ENCODE measurements at regions not wholly inside any gene's neighbourhood (a gene's known extent, or its start where the extent isn't known, plus 50 kb on each side); places are given as distances from the start of the nearest gene placed in this dataset.
"Not testable (repeated sequence)": the region's sequence is repeated elsewhere in the genome, so short reads cannot be mapped to it uniquely, and the experiment has no call there.

DNA sequence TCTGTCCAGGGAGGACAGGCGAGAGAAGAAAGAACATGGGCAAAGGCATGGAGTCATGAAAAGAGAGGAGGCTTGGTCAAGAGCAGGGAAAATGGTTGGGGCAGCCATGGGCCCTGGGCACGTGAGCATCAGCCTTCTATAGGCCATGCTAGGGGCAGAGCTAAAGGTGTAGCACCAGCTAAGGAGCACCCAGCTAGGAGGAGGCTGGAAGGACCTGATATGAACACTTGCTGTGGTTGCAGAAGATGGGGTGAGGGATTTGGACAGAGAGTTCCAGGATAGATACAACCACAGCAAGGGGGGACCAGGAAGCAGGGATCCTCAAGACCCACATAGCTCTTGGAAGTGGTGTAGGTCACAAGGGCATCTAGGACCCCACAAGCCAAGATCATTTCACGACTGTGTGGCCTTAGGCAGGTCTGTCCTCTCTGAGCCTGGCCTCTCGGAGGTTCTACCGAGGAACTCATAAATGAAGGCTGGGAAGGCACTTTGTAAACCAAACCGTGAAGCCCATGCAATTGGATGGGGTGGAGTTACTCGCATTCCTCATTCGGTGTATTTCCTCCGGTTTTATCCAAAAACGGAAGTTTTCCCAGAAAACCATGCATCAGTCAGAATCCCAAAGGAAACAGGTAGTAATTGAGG lies 74.0 kb upstream of the TOP1 start:
- H3K4me3 Mint-ChIP-seq, result no peak overlapping the region
- peaks cover 9% of the 10 kb centered on the region for H3K4me1 Mint-ChIP-seq
- no peak for ATAC-seq
- peaks cover 6% of the 10 kb centered on the region for H3K9me3 Mint-ChIP-seq
- no peaks in the 10 kb centered on the region for H3K36me3 Mint-ChIP-seq
- H3K27me3 Mint-ChIP-seq, result no peaks in the 10 kb centered on the region
- no peak overlapping the region for H3K27ac Mint-ChIP-seq

DNA sequence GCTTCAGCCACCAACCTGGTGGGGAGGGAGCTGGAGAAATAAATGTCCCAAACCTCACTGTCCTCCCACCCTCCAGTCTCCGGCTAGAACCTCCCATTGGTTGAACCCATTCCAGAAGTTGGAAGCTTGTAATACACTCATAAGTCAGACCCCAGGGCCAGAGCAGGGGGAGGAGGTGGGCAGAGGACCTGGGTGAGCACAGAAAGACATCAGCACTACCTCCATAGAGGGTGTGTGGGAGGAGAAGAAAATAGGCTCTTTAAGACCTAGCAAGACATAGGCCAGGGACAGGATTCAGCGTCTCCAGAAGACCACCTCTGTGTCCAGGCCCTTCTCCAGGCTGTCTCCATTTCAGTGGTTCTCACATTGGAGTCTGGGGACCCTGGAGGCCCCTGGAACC lies 73.3 kb upstream of the TOP1 start:
- Mint-ChIP-seq H3K9me3 (peaks cover 6% of the 10 kb centered on the region), H3K4me3 (no peak overlapping the region), H3K27ac (no peak overlapping the region), H3K27me3 (no peaks in the 10 kb centered on the region), H3K36me3 (no peaks in the 10 kb centered on the region), H3K4me1 (peaks cover 9% of the 10 kb centered on the region)
- no peak for ATAC-seq

DNA sequence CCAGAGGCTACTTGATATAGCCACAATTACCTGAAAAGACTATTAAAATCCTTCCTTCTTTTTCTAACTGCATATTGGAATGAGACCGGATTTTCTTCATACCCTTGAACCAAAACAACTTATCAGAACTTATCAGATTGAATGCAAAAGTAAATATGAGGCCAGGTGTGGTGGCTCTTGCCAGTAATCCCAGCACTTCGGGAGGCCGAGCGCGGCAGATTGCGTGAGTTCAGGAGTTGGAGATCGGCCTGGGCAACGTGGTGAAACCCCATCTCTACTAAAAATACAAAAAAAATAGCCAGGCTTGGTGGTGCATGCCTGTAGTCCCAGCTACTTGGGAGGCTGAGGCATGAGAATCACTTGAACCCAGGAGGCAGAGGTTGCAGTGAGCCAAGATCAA lies 72.8 kb upstream of the TOP1 start:
- not testable (repeated sequence) for H3K4me1 Mint-ChIP-seq, H3K36me3 Mint-ChIP-seq, H3K27ac Mint-ChIP-seq, H3K27me3 Mint-ChIP-seq, ATAC-seq, H3K4me3 Mint-ChIP-seq, H3K9me3 Mint-ChIP-seq

DNA sequence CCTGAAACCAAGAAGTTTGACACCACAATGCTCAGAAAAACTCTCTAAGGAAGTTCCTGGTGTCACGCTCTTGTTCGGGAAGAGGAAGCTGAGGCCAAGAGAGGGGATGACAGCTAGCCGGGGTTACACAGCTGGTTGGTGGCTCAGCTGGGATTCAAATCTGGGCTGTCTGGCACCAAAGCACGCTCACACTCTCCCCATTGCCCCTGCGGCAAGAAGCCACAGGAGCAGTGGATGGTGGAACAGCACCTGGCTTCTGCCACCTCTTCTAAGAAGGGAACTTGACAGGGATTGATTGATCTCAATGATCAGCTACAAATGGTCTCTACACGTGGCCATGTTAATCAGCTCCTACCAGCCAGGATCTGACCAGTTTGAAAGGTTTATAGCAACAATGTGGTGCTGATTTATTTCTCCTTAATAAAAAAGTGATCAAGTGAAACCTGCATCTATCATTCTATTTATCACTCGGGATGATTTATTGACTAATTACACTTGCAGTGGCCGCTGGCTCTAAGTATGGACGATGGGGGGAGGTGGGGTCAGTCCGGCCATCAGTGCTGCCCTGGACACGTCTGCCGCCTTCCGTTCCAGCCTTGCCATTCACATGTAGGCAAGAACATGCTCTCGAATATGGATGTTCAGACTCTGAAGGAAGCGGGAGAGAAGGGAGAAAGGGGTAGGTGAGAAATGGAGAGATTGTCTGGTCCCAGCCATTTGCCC lies 71.9 kb upstream of the TOP1 start:
- Mint-ChIP-seq H3K27ac (no peak overlapping the region), H3K36me3 (no peaks in the 10 kb centered on the region), H3K27me3 (no peaks in the 10 kb centered on the region), H3K4me1 (peaks cover 9% of the 10 kb centered on the region), H3K4me3 (no peak overlapping the region), H3K9me3 (peaks cover 6% of the 10 kb centered on the region)
- ATAC-seq, result peak; percentile 35

DNA sequence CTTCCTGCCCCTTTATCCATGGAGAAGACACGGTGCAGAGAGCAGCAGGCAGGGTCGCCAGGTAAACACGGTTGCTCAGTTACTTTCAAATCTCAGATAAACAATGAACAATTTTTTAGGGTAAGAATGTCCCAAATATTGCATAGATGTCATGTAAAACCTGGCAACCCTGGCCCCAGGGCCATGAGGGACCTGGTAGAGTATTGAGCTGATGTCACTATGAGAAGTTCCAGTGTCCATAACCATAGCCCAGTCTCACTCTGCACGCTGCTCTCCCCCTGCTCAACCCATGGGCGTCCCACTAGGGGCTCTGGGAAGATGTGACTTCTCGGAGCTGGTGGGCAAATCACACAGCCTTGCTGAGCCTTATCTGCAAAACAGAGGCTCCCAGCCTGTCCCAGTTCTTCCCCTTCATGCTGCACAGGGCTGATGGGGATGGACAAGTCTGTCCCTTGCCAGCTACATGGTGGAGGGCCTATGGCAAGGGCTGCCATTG lies 71.3 kb upstream of the TOP1 start:
- ATAC-seq, result no peak
- Mint-ChIP-seq H3K36me3 (no peaks in the 10 kb centered on the region), H3K27ac (no peak overlapping the region), H3K9me3 (peaks cover 6% of the 10 kb centered on the region), H3K27me3 (no peaks in the 10 kb centered on the region), H3K4me1 (peaks cover 9% of the 10 kb centered on the region), H3K4me3 (no peak overlapping the region)

DNA sequence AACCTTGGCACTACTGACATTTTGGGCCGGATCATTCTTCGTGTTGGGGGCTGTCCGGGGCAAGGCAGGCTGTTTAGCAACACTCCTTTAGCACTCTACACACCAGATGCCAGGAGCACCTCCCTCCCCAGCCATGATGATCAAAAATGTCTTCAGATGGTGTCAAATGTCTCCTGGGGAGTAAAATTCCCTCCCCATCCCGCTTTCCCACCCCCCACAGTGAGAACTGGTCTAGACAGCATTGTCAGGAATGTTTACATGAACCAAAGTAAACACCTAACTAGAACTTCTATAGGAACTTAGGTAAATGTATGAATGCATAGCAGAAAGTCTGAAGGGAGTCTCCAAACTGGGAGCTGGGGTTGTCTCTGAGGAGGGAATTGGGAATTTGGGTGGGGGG lies 70.0 kb upstream of the TOP1 start:
- peaks cover 9% of the 10 kb centered on the region for H3K4me1 Mint-ChIP-seq
- no peak for ATAC-seq
- H3K36me3 Mint-ChIP-seq, result no peaks in the 10 kb centered on the region
- peaks cover 6% of the 10 kb centered on the region for H3K9me3 Mint-ChIP-seq
- no peak overlapping the region for H3K4me3 Mint-ChIP-seq
- H3K27ac Mint-ChIP-seq, result no peak overlapping the region
- no peaks in the 10 kb centered on the region for H3K27me3 Mint-ChIP-seq

DNA sequence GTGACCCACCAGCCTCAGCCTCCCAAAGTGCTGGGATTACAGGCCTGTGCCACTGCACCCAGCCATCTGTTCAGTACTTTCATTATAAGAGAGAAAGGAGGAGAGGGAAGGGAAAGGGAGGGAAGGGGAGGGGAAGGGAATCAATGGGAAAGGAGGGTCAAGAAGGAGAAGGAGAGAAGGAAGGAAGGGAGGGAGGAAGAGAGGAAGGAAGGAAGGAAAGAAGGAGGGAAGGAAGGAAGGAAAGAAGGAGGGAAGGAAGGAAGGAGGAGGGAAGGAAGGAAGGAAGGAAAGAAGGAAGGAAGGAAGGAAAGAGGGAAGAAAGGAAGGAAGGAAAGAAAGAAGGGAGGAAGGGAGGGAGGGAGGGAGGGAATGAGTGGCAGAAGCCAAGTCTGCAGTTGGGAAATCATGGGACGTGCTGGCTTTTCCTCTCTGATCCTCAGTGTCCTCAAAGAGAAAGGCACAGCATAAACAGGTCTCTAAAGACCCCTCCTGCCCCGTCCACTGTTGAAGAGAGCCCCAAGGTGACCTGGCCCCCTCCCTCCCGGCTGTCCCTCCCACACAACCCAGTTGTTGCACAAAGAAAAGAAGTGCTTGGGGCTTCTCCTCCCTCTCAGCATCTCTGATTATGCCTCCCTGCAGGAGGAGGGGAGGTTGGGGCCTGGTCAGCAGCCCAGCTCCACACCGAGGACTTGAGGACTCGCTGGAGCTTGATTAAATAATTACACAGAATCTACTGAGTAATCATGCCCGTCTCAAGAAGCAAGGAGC lies 69.1 kb upstream of the TOP1 start:
- Mint-ChIP-seq H3K36me3 (no peaks in the 10 kb centered on the region), H3K27me3 (no peaks in the 10 kb centered on the region), H3K4me1 (peaks cover 9% of the 10 kb centered on the region), H3K9me3 (peaks cover under 1% of the 10 kb centered on the region), H3K27ac (no peak overlapping the region), H3K4me3 (no peak overlapping the region)
- ATAC-seq, result no peak

DNA sequence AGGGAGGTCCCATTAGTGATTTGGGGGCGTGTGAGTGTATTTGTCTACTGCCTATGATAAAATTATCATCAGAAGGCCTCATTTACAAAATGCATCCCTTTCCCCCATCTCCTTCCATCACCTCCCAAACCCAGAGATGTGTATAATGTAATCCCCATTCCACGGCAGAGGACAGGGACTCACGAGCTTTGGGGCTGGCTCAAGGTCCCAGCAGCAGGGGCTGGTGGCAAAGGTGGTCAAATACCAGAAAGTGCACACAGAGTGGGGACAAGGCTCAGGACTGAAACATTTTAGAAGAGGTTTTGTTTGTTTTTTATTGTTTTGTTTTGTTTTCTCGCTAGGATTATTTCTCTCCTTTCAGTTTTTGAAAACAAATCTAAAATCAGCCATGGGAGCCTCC lies 68.5 kb upstream of the TOP1 start:
- no peak overlapping the region for H3K27ac Mint-ChIP-seq
- no peak for ATAC-seq
- H3K27me3 Mint-ChIP-seq, result no peaks in the 10 kb centered on the region
- H3K4me3 Mint-ChIP-seq, result no peak overlapping the region
- peaks cover 9% of the 10 kb centered on the region for H3K4me1 Mint-ChIP-seq
- H3K36me3 Mint-ChIP-seq, result no peaks in the 10 kb centered on the region
- no peaks in the 10 kb centered on the region for H3K9me3 Mint-ChIP-seq

DNA sequence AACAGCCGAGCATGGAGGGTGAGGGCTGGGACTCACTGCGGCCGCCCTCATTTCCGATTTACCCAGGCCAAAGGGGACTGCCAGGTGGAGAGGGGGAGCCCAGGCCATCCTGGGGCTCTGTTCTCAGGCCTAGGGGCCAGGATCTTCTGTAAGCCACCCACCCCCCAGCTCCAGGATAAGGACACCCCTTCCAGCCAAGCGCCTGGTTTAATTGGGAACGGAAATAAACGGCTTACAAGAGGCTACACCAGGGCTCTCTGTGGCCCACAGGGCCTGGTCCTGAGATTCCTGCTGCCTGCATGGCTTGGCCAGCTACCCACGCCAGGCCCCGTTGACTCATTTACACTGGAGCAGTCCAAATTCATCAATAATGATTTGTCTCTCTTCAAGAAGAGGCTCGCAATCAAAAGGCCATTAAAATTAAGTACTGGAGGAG lies 68.1 kb upstream of the TOP1 start:
- Mint-ChIP-seq H3K9me3 (no peaks in the 10 kb centered on the region), H3K27me3 (no peaks in the 10 kb centered on the region), H3K4me1 (peaks cover 9% of the 10 kb centered on the region), H3K27ac (no peak overlapping the region), H3K4me3 (no peak overlapping the region), H3K36me3 (no peaks in the 10 kb centered on the region)
- ATAC-seq, result no peak

DNA sequence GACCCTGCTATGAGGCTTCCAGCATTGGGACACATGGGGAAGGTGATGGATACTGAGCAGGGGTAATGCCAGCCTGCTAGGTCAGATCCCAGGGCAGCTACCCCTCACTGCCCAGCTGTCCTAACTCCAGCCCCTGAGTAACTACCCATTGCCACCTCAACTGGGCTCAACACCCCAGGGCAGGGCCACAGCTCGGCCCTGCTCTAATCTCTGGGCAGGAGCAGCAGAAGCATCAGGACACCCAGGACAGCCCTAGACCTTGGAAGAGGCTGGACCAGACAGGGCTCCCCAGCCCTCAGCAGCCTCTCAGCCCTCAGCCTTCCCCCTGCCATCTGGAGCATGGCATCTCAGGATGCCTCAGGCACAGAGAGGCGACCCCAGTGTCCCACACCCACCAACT lies 67.4 kb upstream of the TOP1 start:
- no peak for ATAC-seq
- H3K36me3 Mint-ChIP-seq, result no peaks in the 10 kb centered on the region
- no peak overlapping the region for H3K27ac Mint-ChIP-seq
- peaks cover 9% of the 10 kb centered on the region for H3K4me1 Mint-ChIP-seq
- no peaks in the 10 kb centered on the region for H3K9me3 Mint-ChIP-seq
- no peaks in the 10 kb centered on the region for H3K27me3 Mint-ChIP-seq
- no peak overlapping the region for H3K4me3 Mint-ChIP-seq

DNA sequence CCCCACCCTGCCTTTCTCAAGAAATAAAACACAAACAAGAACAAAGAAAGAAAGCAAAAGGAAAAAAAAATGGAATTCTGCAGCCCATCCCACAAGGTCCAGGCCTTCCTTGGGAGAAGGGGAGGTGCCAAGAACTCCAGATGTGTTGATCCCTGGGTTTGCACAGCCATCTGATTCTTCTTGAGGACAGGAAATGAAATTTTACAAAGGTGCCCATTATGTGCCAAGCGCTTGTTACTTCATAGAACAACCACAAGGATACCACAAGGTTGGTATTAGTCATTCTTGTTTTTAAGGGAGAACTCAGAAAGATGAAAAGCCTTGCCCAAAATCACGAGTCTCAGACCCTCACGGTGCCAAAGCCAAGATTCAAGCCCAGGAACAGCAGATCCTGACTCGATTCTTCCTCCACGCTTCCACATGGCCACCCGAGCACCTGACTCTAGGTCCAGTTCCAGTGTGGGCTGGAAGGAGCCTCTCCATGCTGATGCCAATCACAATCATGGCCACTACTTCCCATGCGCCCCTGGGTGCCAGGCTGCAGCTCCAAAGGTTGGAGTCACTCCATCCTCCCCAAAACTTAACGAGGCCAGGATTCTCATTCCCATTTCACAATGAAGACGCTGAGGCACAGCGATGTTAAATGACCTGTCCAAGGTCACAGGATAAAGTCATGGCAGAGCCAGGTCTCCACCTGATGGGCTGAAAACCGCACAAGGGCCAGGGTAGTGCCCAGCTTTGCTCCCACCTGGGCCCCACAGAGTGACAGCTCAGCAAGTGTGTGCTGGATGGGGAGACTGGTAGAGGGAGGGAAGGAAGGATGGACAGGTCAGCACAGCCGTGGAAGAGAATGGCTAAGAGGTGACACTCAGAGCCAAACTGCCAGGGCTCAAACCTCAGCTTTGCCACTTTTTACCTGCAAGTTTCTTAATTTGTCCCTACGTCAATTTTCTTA lies 66.7 kb upstream of the TOP1 start:
- no peak overlapping the region for H3K27ac Mint-ChIP-seq
- no peak for ATAC-seq
- H3K9me3 Mint-ChIP-seq, result no peaks in the 10 kb centered on the region
- no peaks in the 10 kb centered on the region for H3K27me3 Mint-ChIP-seq
- H3K36me3 Mint-ChIP-seq, result no peaks in the 10 kb centered on the region
- no peak overlapping the region for H3K4me3 Mint-ChIP-seq
- H3K4me1 Mint-ChIP-seq, result peaks cover 2% of the 10 kb centered on the region

DNA sequence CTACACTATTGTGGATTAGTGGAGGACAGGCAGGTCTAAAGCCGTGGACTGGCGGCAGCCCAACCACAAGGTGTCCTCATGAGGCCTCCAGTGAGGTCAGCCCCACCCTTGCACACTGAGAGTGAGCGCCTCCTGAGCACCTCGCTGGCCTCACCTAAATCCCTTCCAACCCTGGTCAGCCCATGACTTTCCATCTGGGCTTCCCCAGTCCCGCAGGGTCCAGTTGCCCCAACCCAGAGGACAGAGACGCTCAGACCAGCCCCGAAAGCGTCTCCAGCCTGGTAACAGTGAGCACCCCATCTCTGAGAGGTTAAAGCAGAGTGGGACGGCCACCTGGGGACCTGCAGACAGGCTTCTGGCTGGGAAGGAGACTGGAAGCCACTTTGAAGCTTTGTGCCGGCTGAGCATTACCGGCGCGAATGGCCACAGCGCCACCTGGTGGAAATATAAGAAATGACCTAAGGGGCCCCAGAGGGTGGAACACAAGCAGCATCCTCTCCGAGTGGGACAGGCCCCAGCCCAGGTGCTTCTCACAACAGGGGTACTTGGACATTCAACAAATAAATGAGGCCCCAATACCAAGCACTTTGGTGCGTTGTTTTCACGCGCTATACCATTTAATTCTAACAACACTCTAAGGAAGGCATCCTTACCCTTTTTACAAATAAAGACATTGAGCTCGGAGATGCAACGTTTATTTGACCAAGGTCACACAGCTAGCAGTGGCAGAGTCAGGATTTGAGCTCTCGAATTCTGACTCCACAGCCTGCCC lies 65.7 kb upstream of the TOP1 start:
- H3K4me1 Mint-ChIP-seq, result no peaks in the 10 kb centered on the region
- H3K27ac Mint-ChIP-seq, result no peak overlapping the region
- H3K4me3 Mint-ChIP-seq, result no peak overlapping the region
- no peaks in the 10 kb centered on the region for H3K27me3 Mint-ChIP-seq
- H3K36me3 Mint-ChIP-seq, result no peaks in the 10 kb centered on the region
- ATAC-seq, result peak; percentile 77
- no peaks in the 10 kb centered on the region for H3K9me3 Mint-ChIP-seq

DNA sequence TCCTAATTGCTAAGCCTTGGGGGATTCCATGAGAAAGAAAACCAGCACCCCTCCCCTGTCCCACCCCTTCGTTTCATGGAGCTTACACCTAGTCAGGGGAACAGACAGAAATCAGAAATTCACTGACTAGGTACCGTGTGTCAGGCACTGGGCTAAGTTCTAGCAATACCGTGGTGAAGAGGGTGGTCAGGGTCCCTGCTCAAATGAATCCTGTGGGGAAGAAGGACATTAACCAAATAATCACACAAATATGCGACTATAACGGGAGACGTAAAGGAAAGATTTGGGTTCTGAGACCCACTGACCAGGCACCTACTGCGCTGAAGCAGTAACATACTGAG lies 65.1 kb upstream of the TOP1 start:
- Mint-ChIP-seq H3K27me3 (no peaks in the 10 kb centered on the region), H3K4me1 (no peaks in the 10 kb centered on the region), H3K27ac (no peak overlapping the region), H3K36me3 (no peaks in the 10 kb centered on the region), H3K9me3 (no peaks in the 10 kb centered on the region), H3K4me3 (no peak overlapping the region)
- no peak for ATAC-seq

DNA sequence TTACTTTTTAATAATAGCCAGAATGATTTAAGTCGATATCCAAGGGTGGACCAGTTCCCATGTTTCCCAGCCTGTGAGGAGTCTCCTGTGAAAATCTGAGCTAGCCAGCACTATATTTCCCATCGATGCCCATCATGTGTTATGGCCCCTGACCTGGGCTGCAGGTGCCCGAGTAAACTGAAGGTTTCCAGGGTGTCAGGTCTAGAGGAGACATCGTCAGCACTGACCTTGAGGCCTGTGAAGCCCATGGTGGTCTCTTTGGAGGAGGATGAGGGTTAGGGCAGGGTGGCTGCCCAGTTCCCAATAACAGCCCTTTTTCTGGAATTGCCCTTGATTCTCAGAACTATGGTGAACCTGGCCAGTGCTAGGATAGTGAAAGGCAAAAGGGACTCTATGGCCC lies 63.0 kb upstream of the TOP1 start:
- no peak overlapping the region for H3K27ac Mint-ChIP-seq
- ATAC-seq, result no peak
- no peaks in the 10 kb centered on the region for H3K27me3 Mint-ChIP-seq
- H3K4me1 Mint-ChIP-seq, result peaks cover 10% of the 10 kb centered on the region
- H3K36me3 Mint-ChIP-seq, result no peaks in the 10 kb centered on the region
- no peaks in the 10 kb centered on the region for H3K9me3 Mint-ChIP-seq
- no peak overlapping the region for H3K4me3 Mint-ChIP-seq
